OCI-LY1 (cell line): ENCODE measurements at regions not wholly inside any gene's neighbourhood (a gene's known extent, or its start where the extent isn't known, plus 50 kb on each side); places are given as distances from the start of the nearest gene placed in this dataset.

Experiments used
- H2AFZ ChIP-seq: fragments of 200-600 bp; sonication (generic), shearing (Covaris generic); 2 replicates; pipeline ENCODE4 v1.6.0; 2014; ENCODE audit warnings: antibody characterized with exemption, mild to moderate bottlenecking, low read length
- H3F3A ChIP-seq: fragments of 200-600 bp; sonication (generic), shearing (Covaris generic); 2 replicates; pipeline ENCODE4 v1.6.0; 2014; ENCODE audit warnings: mild to moderate bottlenecking, antibody characterized with exemption, low read length, moderate library complexity; ENCODE audit not compliant: insufficient read depth
- H3K27ac ChIP-seq: fragments of 200-600 bp; sonication (generic); 2 replicates; pipeline ENCODE4 v1.5.1; 2014; ENCODE audit warnings: low read length, mixed run types, mild to moderate bottlenecking, low read depth; ENCODE audit not compliant: poor library complexity, severe bottlenecking
- H3K27me3 ChIP-seq: fragments of 200-600 bp; sonication (generic); 2 replicates; pipeline ENCODE4 v1.6.0; 2014; ENCODE audit warnings: antibody characterized with exemption, mild to moderate bottlenecking, low read length, moderate library complexity; ENCODE audit not compliant: insufficient read depth
- H3K36me3 ChIP-seq: fragments of 200-600 bp; sonication (generic); 2 replicates; pipeline ENCODE4 v1.6.1; 2014; ENCODE audit warnings: mild to moderate bottlenecking, antibody characterized with exemption, low read length, moderate library complexity, mixed read lengths; ENCODE audit not compliant: insufficient read depth
- H3K4me1 ChIP-seq: fragments of 200-600 bp; sonication (generic); 2 replicates; pipeline ENCODE4 v1.5.1; 2014; ENCODE audit warnings: mild to moderate bottlenecking, low read length, moderate library complexity; ENCODE audit not compliant: insufficient read depth, severe bottlenecking
- H3K4me2 ChIP-seq: fragments of 200-600 bp; sonication (generic), shearing (Covaris generic); 2 replicates; pipeline ENCODE4 v1.6.1; 2014; ENCODE audit warnings: low read length
- H3K4me3 ChIP-seq: fragments of 200-600 bp; sonication (generic); 2 replicates; pipeline ENCODE4 v1.5.1; 2014; ENCODE audit warnings: low read length, low read depth, mild to moderate bottlenecking, mixed read lengths; ENCODE audit not compliant: poor library complexity, severe bottlenecking
- H3K79me2 ChIP-seq: fragments of 200-600 bp; shearing (Covaris generic); 2 replicates; pipeline ENCODE4 v1.6.1; 2016; ENCODE audit warnings: mixed run types, low read length, mixed read lengths; ENCODE audit not compliant: insufficient read depth
- H3K9ac ChIP-seq: fragments of 200-600 bp; sonication (generic), shearing (Covaris generic); 2 replicates; pipeline ENCODE4 v1.6.1; 2014; ENCODE audit warnings: mild to moderate bottlenecking, low read length, mixed read lengths
- H3K9me2 ChIP-seq: fragments of 200-600 bp; sonication (generic), shearing (Covaris generic); 2 replicates; pipeline ENCODE4 v1.6.1; 2014; ENCODE audit warnings: low read depth, mild to moderate bottlenecking, low read length, mixed read lengths
- H3K9me3 ChIP-seq: fragments of 200-600 bp; shearing (Covaris generic); 2 replicates; pipeline ENCODE4 v1.6.1; 2014; ENCODE audit warnings: low read length, mixed read lengths
- H4K20me1 ChIP-seq: fragments of 200-600 bp; sonication (generic), shearing (Covaris generic); 2 replicates; pipeline ENCODE4 v1.6.0; 2016; ENCODE audit warnings: mild to moderate bottlenecking, low read length; ENCODE audit not compliant: insufficient read depth
- CTCF ChIP-seq: fragments of 200-600 bp; sonication (generic), shearing (Covaris generic); IDR thresholded peaks from 2 replicates; pipeline ENCODE4 v1.5.1; 2017; ENCODE audit warnings: mild to moderate bottlenecking, antibody characterized with exemption, low read length, moderate library complexity, mixed read lengths
- EZH2 ChIP-seq: fragments of 200-600 bp; sonication (generic), shearing (Covaris generic); IDR thresholded peaks from 2 replicates; pipeline ENCODE4 v1.8.0; 2017; ENCODE audit warnings: borderline replicate concordance, mixed run types, mild to moderate bottlenecking, antibody characterized with exemption, low read length, moderate library complexity, mixed read lengths

GRCh38 chr10:25114036-25114411 is 60.8 kb upstream of the GPR158 start:
- Histone ChIP-seq H3K36me3 (no peaks in the 10 kb centered on the region), H3K4me1 (no peaks in the 10 kb centered on the region), H3K9me2 (no peaks in the 10 kb centered on the region), H4K20me1 (no peaks in the 10 kb centered on the region), H3K4me3 (no peak overlapping the region), H2AFZ (no peak overlapping the region), H3K27me3 (no peaks in the 10 kb centered on the region), H3F3A (no peaks in the 10 kb centered on the region), H3K9me3 (no peaks in the 10 kb centered on the region), H3K9ac (no peak overlapping the region), H3K79me2 (no peaks in the 10 kb centered on the region), H3K27ac (no peak overlapping the region), H3K4me2 (no peak overlapping the region)
- TF ChIP-seq EZH2 = no peak
- TF ChIP-seq CTCF = no peak

- Histone ChIP-seq H3K79me2 (no peaks in the 10 kb centered on the region), H3K27me3 (no peaks in the 10 kb centered on the region), H3K36me3 (no peaks in the 10 kb centered on the region), H3K9ac (no peak overlapping the region), H3K4me3 (no peak overlapping the region), H3K9me2 (no peaks in the 10 kb centered on the region), H3F3A (no peaks in the 10 kb centered on the region), H2AFZ (no peak overlapping the region), H3K4me1 (no peaks in the 10 kb centered on the region), H4K20me1 (no peaks in the 10 kb centered on the region), H3K9me3 (no peaks in the 10 kb centered on the region), H3K27ac (no peak overlapping the region), H3K4me2 (no peak overlapping the region)
- TF ChIP-seq EZH2 (no peak), CTCF (no peak)
Observed at GRCh38 chr10:25117757-25118156, 57.0 kb upstream of the GPR158 start.

GRCh38 chr10:25120188-25120587 is 54.6 kb upstream of the GPR158 start:
- TF ChIP-seq EZH2 (no peak), CTCF (no peak)
- no peaks in the 10 kb centered on the region for H4K20me1 ChIP-seq
- H3K4me1 ChIP-seq = no peaks in the 10 kb centered on the region
- no peaks in the 10 kb centered on the region for H3K9me2 ChIP-seq
- H3K9ac ChIP-seq = no peak overlapping the region
- H3K9me3 ChIP-seq = no peaks in the 10 kb centered on the region
- no peaks in the 10 kb centered on the region for H3K27me3 ChIP-seq
- no peak overlapping the region for H2AFZ ChIP-seq
- H3K4me3 ChIP-seq = no peak overlapping the region
- no peak overlapping the region for H3K27ac ChIP-seq
- H3K79me2 ChIP-seq = no peaks in the 10 kb centered on the region
- no peaks in the 10 kb centered on the region for H3K36me3 ChIP-seq
- H3F3A ChIP-seq = no peaks in the 10 kb centered on the region
- H3K4me2 ChIP-seq = no peak overlapping the region
